Tibial nerve (tissue), 4 donors: ENCODE measurements at regions not wholly inside any gene's neighbourhood (a gene's known extent, or its start where the extent isn't known, plus 50 kb on each side); places are given as distances from the start of the nearest gene placed in this dataset.

Experiments
- CTCF ChIP-seq, 5 experiments: fragments of 200-600 bp in 3 of 5; fragments of 450-650 bp in 2 of 5; sonication (generic) in 3 of 5; IDR thresholded peaks; one replicate each; pipeline ENCODE4 v1.5.1; 2016 to 2019; ENCODE audit warnings: antibody characterized with exemption in 5 of 5, mild to moderate bottlenecking in 3 of 5, moderate library complexity in 2 of 5
- EP300 ChIP-seq, 2 donors: sonication (generic); formaldehyde crosslinking; IDR thresholded peaks; one replicate each; pipeline ENCODE4 v1.6.1; 2017; ENCODE audit warnings: antibody characterized with exemption in 2 of 2, mild to moderate bottlenecking in 1 of 2
- POLR2A ChIP-seq, 2 donors: fragments of 450-650 bp; IDR thresholded peaks; one replicate each; pipeline ENCODE4 v1.6.1; 2017; ENCODE audit warnings: antibody characterized with exemption in 2 of 2, mild to moderate bottlenecking in 2 of 2, moderate library complexity in 2 of 2

GRCh38 chr10:8407501-8408021 lies 353.1 kb downstream of the GATA3 start:
- TF ChIP-seq CTCF (IDR thresholded peaks at IDR 0.05), result no peak
- TF ChIP-seq POLR2A (IDR thresholded peaks at IDR 0.05), result no peak
- TF ChIP-seq EP300 (IDR thresholded peaks at IDR 0.05), result no peak
